ENCODE measurements at regions not wholly inside any gene's neighbourhood (a gene's known extent, or its start where the extent isn't known, plus 50 kb on each side); places are given as distances from the start of the nearest gene placed in this dataset.

GRCh38 chr11:80317612-80318011 is 876.8 kb upstream of the TENM4 start:
- intact Hi-C loops (cut with DNase I): no loop called here
- no peak overlapping the region for H3K4me3 ChIP-seq
- TF ChIP-seq CTCF (IDR thresholded peaks at IDR 0.05) (no peak), POLR2A (IDR thresholded peaks at IDR 0.05) (no peak)
- H3K27ac ChIP-seq: no peak overlapping the region
- no peaks in the 10 kb centered on the region for H3K9me3 ChIP-seq (replicated peaks in 1 of 3)
- DNase-seq: no peak
- WGBS, 4 donors: 75 to 88% (median 85%) methylated on average over 1 of the region's 1 CpG
- no peaks in the 10 kb centered on the region for H3K27me3 ChIP-seq
- no peaks in the 10 kb centered on the region for H3K4me1 ChIP-seq (replicated peaks in 1 of 2)
- H3K36me3 ChIP-seq (replicated peaks in 1 of 2): no peaks in the 10 kb centered on the region

GRCh38 chr11:80315200-80315599 is 874.4 kb upstream of the TENM4 start:
- no peak overlapping the region for H3K4me3 ChIP-seq
- TF ChIP-seq CTCF (IDR thresholded peaks at IDR 0.05): no peak
- no peak for TF ChIP-seq POLR2A (IDR thresholded peaks at IDR 0.05)
- no peak for DNase-seq
- intact Hi-C loops (cut with DNase I): no loop called here
- 74 to 83% (median 77%) methylated on average over 2 of the region's 2 CpGs for WGBS, 4 donors
- H3K4me1 ChIP-seq (replicated peaks in 1 of 2): no peaks in the 10 kb centered on the region
- no peaks in the 10 kb centered on the region for H3K9me3 ChIP-seq (replicated peaks in 1 of 3)
- H3K27me3 ChIP-seq: no peaks in the 10 kb centered on the region
- no peaks in the 10 kb centered on the region for H3K36me3 ChIP-seq (replicated peaks in 1 of 2)
- H3K27ac ChIP-seq: no peak overlapping the region

GRCh38 chr11:80309301-80309700 is 868.5 kb upstream of the TENM4 start:
- TF ChIP-seq CTCF (IDR thresholded peaks at IDR 0.05) (no peak), POLR2A (IDR thresholded peaks at IDR 0.05) (no peak)
- DNase-seq: no peak
- Histone ChIP-seq H3K9me3 (replicated peaks in 1 of 3) (no peaks in the 10 kb centered on the region), H3K4me1 (replicated peaks in 1 of 2) (no peaks in the 10 kb centered on the region), H3K36me3 (replicated peaks in 1 of 2) (no peaks in the 10 kb centered on the region), H3K27me3 (no peaks in the 10 kb centered on the region), H3K4me3 (no peak overlapping the region), H3K27ac (no peak overlapping the region)
- intact Hi-C loops (cut with DNase I): no loop called here

- 95 to 97% (median 96%) methylated on average over 2 of the region's 2 CpGs for WGBS, 4 donors
- H3K4me1 ChIP-seq (replicated peaks in 1 of 2): no peaks in the 10 kb centered on the region
- H3K4me3 ChIP-seq: no peak overlapping the region
- no peaks in the 10 kb centered on the region for H3K36me3 ChIP-seq (replicated peaks in 1 of 2)
- DNase-seq: no peak
- TF ChIP-seq CTCF (IDR thresholded peaks at IDR 0.05) (no peak), POLR2A (IDR thresholded peaks at IDR 0.05) (no peak)
- no peaks in the 10 kb centered on the region for H3K9me3 ChIP-seq (replicated peaks in 1 of 3)
- no peak overlapping the region for H3K27ac ChIP-seq
- H3K27me3 ChIP-seq: no peaks in the 10 kb centered on the region
- intact Hi-C loops (cut with DNase I): no loop called here
Observed at GRCh38 chr11:80307676-80308075, 866.8 kb upstream of the TENM4 start.

Data from adrenal gland (tissue), 9 donors.